GM23248 (cell line): ENCODE measurements at regions not wholly inside any gene's neighbourhood (a gene's known extent, or its start where the extent isn't known, plus 50 kb on each side); places are given as distances from the start of the nearest gene placed in this dataset.

ENCODE experiments used
- EZH2 ChIP-seq: fragments of 200-600 bp; sonication (generic); IDR thresholded peaks from 2 replicates; pipeline ENCODE4 v1.6.1; 2018; ENCODE audit warnings: antibody characterized with exemption, mild to moderate bottlenecking; ENCODE audit not compliant: insufficient read depth, poor library complexity, severe bottlenecking
- EZH2phosphoT487 ChIP-seq: fragments of 200-600 bp; sonication (generic); IDR thresholded peaks from 2 replicates; pipeline ENCODE4 v1.6.1; 2018; ENCODE audit warnings: antibody characterized with exemption, moderate library complexity, mild to moderate bottlenecking, low read depth; ENCODE audit not compliant: insufficient read depth

DNA sequence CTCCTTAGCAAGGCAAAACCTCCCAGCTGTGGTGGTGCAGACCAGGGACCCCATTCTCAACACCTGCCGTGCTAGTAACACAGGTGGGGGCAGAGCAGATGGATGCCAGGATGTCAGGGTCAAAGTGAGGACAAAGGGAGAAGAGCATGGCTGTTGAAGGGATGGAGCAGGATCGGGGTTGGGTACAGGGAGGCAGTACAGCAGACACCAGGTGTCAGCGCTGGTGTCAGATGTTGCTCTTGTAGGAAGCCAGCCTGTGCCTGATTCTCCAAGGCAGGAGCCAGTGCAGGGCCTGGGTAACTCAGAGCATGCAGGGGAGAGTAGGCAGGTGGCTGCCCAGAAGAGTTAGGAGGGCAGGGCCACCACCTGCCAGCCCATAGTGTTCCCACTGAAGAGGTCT lies 222.1 kb upstream of the SPRED2 start:
- TF ChIP-seq EZH2 (no peak), EZH2phosphoT487 (no peak)
